ENCODE measurements at regions not wholly inside any gene's neighbourhood (a gene's known extent, or its start where the extent isn't known, plus 50 kb on each side); places are given as distances from the start of the nearest gene placed in this dataset.

DNA sequence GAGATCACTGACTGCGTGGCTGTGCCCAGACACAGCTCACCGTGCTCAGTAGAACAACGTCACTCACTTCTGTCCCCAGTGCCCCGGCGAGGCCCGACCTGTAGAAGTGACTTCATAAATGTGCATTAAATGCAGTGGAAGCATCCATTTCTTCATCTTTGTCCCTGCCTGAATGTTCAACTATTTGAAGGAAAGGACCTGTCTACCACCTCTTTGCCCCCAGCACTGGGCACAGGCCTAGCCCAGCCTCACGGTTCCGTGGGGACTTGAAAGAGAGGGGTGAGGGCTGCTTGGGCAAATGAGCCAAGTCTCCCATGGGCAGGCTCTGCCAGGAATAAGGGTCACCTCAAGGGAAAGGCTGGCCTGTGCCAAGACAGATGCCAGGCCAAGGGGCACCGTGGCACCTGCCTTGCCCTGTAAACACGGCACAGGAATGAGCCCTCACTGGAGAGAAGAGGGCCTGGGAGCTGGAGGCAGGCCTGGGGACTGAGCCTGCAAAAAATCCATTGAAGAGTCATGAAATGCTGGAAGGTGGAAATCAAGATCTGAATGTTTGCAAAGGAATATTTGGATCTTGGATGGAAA is 845.3 kb downstream of the BRD1 start:
- no peak overlapping the region for H3K4me3 Mint-ChIP-seq
- Histone ChIP-seq H3K27me3 (ENCODE audit: insufficient read depth) (no peaks in the 10 kb centered on the region), H3K36me3 (ENCODE audit: insufficient read depth) (no peaks in the 10 kb centered on the region), H3F3A (replicated peaks; ENCODE audit: low read depth) (no peaks in the 10 kb centered on the region), H3K4me1 (ENCODE audit: insufficient read depth) (no peaks in the 10 kb centered on the region), H2AFZ (no peak overlapping the region), H3K4me2 (no peak overlapping the region), H3K27ac (ENCODE audit: low read depth) (no peak overlapping the region), H3K79me2 (replicated peaks; ENCODE audit: insufficient read depth) (no peaks in the 10 kb centered on the region), H3K9me2 (ENCODE audit: insufficient read depth) (no peaks in the 10 kb centered on the region), H3K4me3 (no peak overlapping the region; the same call in 1 of the 2 replicates), H4K20me1 (replicated peaks; ENCODE audit: insufficient read depth) (no peaks in the 10 kb centered on the region)
- no peak for TF ChIP-seq STAT1 (IDR thresholded peaks at IDR 0.05; ENCODE audit: unreplicated experiment)
- TF ChIP-seq, protein P1, sequence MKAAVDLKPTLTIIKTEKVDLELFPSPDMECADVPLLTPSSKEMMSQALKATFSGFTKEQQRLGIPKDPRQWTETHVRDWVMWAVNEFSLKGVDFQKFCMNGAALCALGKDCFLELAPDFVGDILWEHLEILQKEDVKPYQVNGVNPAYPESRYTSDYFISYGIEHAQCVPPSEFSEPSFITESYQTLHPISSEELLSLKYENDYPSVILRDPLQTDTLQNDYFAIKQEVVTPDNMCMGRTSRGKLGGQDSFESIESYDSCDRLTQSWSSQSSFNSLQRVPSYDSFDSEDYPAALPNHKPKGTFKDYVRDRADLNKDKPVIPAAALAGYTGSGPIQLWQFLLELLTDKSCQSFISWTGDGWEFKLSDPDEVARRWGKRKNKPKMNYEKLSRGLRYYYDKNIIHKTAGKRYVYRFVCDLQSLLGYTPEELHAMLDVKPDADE (IDR thresholded peaks at IDR 0.05), result no peak
- TF ChIP-seq ZNF331 (CRISPR knock-in tag; IDR thresholded peaks at IDR 0.05; ENCODE audit: low read depth), result no peak
- TF ChIP-seq, protein P2, sequence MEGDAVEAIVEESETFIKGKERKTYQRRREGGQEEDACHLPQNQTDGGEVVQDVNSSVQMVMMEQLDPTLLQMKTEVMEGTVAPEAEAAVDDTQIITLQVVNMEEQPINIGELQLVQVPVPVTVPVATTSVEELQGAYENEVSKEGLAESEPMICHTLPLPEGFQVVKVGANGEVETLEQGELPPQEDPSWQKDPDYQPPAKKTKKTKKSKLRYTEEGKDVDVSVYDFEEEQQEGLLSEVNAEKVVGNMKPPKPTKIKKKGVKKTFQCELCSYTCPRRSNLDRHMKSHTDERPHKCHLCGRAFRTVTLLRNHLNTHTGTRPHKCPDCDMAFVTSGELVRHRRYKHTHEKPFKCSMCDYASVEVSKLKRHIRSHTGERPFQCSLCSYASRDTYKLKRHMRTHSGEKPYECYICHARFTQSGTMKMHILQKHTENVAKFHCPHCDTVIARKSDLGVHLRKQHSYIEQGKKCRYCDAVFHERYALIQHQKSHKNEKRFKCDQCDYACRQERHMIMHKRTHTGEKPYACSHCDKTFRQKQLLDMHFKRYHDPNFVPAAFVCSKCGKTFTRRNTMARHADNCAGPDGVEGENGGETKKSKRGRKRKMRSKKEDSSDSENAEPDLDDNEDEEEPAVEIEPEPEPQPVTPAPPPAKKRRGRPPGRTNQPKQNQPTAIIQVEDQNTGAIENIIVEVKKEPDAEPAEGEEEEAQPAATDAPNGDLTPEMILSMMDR (conservative IDR thresholded peaks at IDR 0.05; ENCODE audit: low read depth in 2 of 2), result no peak
- TF ChIP-seq EZH2 (IDR thresholded peaks at IDR 0.05; ENCODE audit: low read depth, unreplicated experiment), result no peak
- no peak for TF ChIP-seq NANOG (IDR thresholded peaks at IDR 0.05; ENCODE audit: borderline replicate concordance)
- TF ChIP-seq, protein P3, sequence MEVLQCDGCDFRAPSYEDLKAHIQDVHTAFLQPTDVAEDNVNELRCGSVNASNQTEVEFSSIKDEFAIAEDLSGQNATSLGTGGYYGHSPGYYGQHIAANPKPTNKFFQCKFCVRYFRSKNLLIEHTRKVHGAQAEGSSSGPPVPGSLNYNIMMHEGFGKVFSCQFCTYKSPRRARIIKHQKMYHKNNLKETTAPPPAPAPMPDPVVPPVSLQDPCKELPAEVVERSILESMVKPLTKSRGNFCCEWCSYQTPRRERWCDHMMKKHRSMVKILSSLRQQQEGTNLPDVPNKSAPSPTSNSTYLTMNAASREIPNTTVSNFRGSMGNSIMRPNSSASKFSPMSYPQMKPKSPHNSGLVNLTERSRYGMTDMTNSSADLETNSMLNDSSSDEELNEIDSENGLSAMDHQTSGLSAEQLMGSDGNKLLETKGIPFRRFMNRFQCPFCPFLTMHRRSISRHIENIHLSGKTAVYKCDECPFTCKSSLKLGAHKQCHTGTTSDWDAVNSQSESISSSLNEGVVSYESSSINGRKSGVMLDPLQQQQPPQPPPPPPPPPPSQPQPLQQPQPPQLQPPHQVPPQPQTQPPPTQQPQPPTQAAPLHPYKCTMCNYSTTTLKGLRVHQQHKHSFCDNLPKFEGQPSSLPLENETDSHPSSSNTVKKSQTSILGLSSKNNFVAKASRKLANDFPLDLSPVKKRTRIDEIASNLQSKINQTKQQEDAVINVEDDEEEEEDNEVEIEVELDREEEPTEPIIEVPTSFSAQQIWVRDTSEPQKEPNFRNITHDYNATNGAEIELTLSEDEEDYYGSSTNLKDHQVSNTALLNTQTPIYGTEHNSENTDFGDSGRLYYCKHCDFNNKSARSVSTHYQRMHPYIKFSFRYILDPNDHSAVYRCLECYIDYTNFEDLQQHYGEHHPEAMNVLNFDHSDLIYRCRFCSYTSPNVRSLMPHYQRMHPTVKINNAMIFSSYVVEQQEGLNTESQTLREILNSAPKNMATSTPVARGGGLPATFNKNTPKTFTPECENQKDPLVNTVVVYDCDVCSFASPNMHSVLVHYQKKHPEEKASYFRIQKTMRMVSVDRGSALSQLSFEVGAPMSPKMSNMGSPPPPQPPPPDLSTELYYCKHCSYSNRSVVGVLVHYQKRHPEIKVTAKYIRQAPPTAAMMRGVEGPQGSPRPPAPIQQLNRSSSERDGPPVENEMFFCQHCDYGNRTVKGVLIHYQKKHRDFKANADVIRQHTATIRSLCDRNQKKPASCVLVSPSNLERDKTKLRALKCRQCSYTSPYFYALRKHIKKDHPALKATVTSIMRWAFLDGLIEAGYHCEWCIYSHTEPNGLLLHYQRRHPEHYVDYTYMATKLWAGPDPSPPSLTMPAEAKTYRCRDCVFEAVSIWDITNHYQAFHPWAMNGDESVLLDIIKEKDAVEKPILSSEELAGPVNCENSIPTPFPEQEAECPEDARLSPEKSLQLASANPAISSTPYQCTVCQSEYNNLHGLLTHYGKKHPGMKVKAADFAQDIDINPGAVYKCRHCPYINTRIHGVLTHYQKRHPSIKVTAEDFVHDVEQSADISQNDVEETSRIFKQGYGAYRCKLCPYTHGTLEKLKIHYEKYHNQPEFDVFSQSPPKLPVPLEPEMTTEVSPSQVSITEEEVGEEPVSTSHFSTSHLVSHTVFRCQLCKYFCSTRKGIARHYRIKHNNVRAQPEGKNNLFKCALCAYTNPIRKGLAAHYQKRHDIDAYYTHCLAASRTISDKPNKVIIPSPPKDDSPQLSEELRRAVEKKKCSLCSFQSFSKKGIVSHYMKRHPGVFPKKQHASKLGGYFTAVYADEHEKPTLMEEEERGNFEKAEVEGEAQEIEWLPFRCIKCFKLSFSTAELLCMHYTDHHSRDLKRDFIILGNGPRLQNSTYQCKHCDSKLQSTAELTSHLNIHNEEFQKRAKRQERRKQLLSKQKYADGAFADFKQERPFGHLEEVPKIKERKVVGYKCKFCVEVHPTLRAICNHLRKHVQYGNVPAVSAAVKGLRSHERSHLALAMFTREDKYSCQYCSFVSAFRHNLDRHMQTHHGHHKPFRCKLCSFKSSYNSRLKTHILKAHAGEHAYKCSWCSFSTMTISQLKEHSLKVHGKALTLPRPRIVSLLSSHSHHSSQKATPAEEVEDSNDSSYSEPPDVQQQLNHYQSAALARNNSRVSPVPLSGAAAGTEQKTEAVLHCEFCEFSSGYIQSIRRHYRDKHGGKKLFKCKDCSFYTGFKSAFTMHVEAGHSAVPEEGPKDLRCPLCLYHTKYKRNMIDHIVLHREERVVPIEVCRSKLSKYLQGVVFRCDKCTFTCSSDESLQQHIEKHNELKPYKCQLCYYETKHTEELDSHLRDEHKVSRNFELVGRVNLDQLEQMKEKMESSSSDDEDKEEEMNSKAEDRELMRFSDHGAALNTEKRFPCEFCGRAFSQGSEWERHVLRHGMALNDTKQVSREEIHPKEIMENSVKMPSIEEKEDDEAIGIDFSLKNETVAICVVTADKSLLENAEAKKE (CRISPR knock-in tag; IDR thresholded peaks at IDR 0.05), result no peak
- TF ChIP-seq CREB1 (CRISPR knock-in tag; IDR thresholded peaks at IDR 0.05; ENCODE audit: low read depth), result no peak
- no peak for TF ChIP-seq EZH2phosphoT487 (IDR thresholded peaks at IDR 0.05; ENCODE audit: unreplicated experiment)
- no peak for TF ChIP-seq ZNF114 (CRISPR knock-in tag; IDR thresholded peaks at IDR 0.05)
- ATAC-seq (no peak), DNase-seq (ENCODE audit: low spot score) (no peak)
- H3K36me3 Mint-ChIP-seq (ENCODE audit: low read depth), result peaks cover 3% of the 10 kb centered on the region; the same call in 2 of the 3 replicates
- no peak overlapping the region for H3K27ac Mint-ChIP-seq
- H3K9me3 Mint-ChIP-seq, result peaks cover 18% of the 10 kb centered on the region
- H3K27me3 Mint-ChIP-seq (ENCODE audit: insufficient read depth, low read depth, poor library complexity), result peaks cover 4% of the 10 kb centered on the region
- no peaks in the 10 kb centered on the region; the same call in 2 of the 3 replicates for H3K4me1 Mint-ChIP-seq

Measured in GM23338 (cell line).